ENCODE measurements at regions not wholly inside any gene's neighbourhood (a gene's known extent, or its start where the extent isn't known, plus 50 kb on each side); places are given as distances from the start of the nearest gene placed in this dataset.
"Not testable (repeated sequence)": the region's sequence is repeated elsewhere in the genome, so short reads cannot be mapped to it uniquely, and the experiment has no call there.

- DNase-seq: no peak
These were observed 52.2 kb upstream of the PRL start for GRCh38 chr6:22349051-22349450.

DNA sequence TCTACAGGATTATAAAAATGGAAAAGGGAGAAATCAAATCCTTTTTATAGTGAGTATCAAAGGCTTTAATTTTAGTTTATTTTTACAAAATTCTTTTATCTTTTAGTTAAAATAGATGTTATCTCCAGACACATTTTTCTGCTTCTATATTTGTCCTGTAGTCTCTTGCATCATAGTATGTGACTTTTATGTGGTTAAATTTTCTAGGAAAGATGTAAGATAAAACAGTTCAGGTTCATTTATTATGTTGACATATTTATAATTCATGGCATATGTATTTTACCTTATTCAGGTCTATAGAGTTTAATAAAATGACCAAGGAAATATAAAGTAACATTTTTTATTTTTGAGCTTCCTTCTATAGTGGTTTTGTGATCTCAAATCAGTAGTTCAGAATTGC lies 52.7 kb upstream of the PRL start:
- DNase-seq: no peak

- DNase-seq: peak; percentile 18
These were observed 53.3 kb upstream of the PRL start for GRCh38 chr6:22350109-22350508.

DNA sequence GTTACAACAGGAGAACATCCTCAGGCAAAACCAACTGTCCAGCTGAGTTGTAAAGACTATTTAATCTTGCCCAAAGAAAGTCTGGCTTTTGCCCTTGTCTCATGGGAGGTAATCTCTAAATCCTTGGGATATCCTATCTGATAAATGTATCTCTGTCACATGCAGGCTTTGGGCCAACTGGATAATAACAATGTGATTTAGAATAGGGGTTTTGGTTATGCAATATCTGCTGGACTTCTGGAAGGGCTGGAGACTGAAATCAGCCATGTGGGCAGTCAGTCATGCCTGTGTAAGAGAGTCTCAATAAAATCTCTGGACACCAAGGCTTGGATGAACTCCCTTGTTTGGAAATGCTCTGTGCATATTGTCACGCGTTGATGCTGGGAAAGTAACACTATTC lies 56.3 kb upstream of the PRL start:
- DNase-seq: no peak

GRCh38 chr6:22356362-22356940 lies 59.6 kb upstream of the PRL start:
- DNase-seq: no peak

GRCh38 chr6:22357724-22358189 lies 60.9 kb upstream of the PRL start:
- DNase-seq: no peak

DNA sequence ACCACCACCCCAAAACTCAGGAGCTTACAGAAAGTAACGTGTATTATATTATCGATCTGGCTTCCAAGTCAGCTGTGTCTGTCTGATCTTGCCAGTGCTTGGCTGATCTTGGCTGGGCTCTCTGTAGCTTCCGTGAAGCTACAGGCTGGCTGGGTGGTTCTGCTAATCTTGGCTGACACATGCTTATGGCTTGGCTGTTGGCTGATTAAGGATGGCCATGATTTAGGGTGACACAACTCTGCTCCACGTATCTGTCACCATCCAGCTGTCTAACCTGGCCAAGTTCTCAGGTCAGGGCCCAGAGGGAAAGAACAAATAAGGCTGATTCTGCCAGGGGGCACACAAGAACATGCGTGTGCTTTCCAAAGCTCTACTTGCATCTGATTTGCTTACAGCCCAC lies 64.7 kb upstream of the PRL start:
- DNase-seq: no peak

- DNase-seq: no peak
These were observed 65.5 kb upstream of the PRL start for GRCh38 chr6:22362361-22362760.

- no peak for DNase-seq
These were observed 66.4 kb upstream of the PRL start for GRCh38 chr6:22363166-22363713.

DNA sequence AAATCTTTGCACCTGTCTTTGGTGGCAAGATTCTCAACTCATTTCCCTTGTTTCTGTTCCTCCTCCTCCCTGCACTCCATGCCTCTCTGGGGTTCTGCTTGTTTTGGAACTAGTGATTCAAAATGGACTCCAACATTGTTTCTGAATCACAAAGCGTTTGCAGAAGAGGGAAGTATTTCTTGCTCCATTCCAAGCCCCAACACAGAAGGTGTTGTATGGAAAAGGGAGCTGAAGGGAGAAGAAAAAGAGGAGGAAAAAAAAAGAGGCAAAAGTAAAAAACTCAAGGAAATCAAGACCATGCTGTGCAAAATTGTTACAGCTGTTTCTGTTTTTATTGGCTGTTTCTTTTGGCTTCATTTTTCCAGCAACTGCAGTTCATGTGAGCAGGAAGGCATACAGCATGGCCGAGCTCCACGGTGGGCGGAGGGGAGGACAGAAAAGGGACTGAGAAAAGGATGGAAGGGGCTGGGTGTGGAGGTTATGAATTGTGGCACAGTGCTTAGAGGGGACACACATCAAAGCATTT lies 66.9 kb upstream of the PRL start:
- DNase-seq: no peak

DNA sequence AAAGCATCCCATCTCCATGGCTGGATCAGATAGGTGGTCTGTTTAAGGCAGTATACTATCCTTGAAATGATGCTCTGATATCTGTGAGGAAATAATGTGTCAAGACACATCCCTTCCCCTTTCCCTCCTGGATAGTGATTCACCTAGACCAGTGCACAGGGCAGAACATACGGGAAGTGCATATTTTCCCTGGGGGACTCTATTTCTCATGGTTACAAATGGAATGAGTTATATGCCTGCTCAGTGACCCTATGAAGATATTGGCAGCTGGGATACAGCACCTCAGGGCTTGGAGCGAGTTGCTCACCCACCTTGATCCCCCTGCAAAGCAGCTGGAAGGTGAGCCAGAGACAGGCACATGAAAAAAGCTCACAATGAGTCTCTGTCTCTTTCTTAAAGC lies 67.5 kb upstream of the PRL start:
- DNase-seq: no peak

- DNase-seq: no peak
These were observed 69.4 kb upstream of the PRL start for GRCh38 chr6:22366214-22366613.

DNA sequence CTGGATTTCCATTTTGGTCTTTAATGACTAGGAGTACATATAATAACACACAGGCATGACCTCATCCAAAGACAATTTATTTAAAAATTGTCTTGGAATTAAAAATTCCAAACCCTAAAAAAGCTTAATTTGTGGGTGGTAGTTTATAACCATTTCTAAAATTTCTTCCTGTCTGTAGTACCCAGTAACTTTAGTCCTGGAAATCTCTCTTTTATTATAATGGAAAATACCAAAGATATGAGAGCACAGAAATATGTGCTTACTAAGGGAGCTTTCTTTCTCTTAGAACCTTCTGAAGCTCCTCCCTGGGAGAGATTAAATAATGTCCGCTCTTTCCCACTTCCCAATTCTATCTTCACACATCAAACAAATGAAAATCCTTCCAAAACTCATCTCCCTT lies 70.5 kb upstream of the PRL start:
- DNase-seq: no peak

DNA sequence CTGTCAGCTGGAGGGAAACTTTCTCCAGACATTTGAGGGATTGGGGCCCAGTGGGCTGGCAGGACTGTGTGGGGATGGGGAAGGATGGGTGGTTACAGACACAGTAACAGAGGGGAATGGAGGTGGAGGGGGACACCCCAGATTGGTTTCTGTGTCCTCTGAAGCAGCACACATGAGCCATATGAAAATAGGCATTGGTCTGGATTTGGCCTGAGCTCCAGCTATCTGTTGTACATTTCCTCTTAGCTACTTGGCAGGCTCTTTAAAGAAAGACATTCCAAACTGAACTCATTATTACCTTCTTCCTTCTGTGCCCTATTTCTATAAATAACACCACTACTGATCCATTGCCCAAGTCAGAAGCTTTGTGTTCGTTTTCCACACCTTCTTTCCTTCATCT lies 72.0 kb upstream of the PRL start:
- peak; percentile 40 for DNase-seq

DNA sequence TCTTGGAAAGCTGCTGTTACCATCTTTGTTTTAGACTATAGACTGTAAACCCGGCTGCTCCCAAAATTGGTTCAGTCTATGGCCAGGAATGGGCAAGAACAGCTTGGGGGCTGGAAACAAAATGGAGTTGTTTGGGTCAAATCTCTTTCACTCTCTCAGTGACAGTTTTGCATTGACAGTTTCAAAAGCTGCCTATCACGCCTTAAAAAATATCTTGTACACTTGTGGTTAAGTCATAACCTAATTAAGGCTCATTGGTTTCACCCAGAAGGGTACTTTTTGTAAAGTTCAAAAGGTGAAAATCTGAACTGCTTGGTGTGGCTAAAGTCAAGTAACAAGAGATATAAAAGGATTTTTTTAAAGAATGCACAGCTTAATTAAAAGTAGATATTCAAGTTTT lies 76.1 kb upstream of the PRL start:
- DNase-seq: no peak

- not testable (repeated sequence) for DNase-seq
These were observed 78.1 kb upstream of the PRL start for GRCh38 chr6:22374950-22375349.

GRCh38 chr6:22376293-22376692 lies 79.5 kb upstream of the PRL start:
- DNase-seq: not testable (repeated sequence)

DNA sequence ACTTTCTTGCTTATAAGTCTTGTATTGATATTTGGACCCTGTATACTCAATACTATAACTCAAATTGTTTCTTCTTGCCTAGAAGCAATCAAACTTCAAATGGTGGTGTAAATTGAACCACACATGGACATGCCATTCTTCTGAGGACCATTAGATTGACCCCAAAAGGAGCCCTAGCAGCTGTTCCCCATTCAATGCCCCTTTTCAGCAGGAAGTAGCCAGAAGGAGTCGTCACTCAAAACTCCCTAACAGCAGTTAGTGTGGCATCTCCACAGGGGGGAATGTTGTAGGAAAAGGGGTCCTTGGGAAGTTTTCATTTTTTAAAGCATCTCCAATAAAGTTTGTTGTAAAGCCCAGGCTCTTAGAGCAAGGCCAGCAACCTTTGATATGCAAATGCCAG lies 81.7 kb upstream of the PRL start:
- not testable (repeated sequence) for DNase-seq

- DNase-seq: no peak
These were observed 83.4 kb upstream of the PRL start for GRCh38 chr6:22380236-22380635.

- no peak for DNase-seq
These were observed 85.2 kb upstream of the PRL start for GRCh38 chr6:22381845-22382544.

DNA sequence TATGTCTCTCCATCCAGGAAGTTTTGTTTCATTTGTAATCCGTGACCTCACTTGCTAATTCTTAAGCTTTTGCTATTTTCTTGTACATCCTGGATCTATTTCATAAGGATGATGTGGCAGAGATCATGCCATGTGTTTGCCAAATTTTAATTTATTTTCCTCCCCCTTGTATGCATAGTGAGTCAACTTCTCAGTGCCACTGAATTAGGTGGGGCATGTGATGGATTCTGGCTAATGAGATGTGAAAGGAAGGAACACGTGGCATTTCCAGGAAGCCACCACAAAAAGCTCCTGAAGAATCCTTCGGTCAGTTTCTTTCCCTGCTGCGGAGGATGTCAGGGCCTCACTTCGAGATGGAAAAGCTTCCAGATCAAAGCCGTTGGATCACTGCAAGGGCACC lies 86.2 kb upstream of the PRL start:
- DNase-seq: no peak

- peak; percentile 7 for DNase-seq
These were observed 95.9 kb upstream of the PRL start for GRCh38 chr6:22392711-22393110.

GRCh38 chr6:22394691-22395090 lies 97.9 kb upstream of the PRL start:
- no peak for DNase-seq

DNA sequence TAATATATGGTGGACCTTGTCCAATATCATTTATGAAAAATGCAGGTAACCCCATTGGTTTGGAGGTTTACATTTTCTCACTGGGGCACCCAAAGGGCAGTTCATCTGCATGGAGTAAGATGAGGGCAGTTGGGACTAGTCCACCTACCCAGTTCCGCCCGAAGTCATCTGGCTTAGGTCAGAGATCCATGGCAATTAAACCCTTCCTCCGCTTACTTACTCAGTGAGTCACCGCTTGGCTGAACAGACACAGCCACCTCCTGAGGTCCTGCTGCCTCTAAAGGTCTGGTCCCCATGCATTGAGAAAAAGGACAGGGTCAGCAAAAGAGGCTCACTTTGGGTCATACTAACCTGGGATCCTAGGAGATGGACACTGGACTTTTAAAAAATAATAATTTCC lies 102.9 kb upstream of the PRL start:
- no peak for DNase-seq

- no peak for DNase-seq
These were observed 104.4 kb upstream of the PRL start for GRCh38 chr6:22401206-22401605.
